ENCODE measurements at regions not wholly inside any gene's neighbourhood (a gene's known extent, or its start where the extent isn't known, plus 50 kb on each side); places are given as distances from the start of the nearest gene placed in this dataset.

DNA sequence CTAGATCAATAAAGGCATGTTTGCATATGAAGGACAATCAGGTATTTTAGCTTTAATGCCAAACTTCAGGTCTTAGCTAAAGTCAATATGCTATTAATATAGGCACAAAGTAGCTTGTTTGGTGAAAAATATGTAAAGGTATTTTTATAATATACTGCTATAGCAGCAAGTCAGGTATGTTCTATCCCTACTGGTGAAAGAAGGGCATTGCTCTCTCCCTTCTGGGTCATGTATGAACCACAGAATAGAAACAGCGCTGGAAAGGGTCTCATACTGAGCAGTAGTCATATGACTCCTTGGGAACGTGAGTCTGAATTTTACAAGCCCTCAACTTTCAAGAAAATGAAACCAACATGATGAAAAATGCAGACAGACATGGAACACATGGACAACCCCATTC lies 314.6 kb downstream of the GRIN2B start (continued):
- TF ChIP-seq ELF1 (IDR thresholded peaks at IDR 0.05) (no peak), FOXJ3 (CRISPR knock-in tag; IDR thresholded peaks at IDR 0.05) (no peak), NRF1 (IDR thresholded peaks at IDR 0.05; ENCODE audit: low read depth, low read length) (no peak), MEF2A (IDR thresholded peaks at IDR 0.05; ENCODE audit: borderline replicate concordance, low read depth) (no peak), TCF12 (IDR thresholded peaks at IDR 0.05) (no peak), YY1 (IDR thresholded peaks at IDR 0.05; ENCODE audit: low read depth) (no peak), NFIC (IDR thresholded peaks at IDR 0.05; ENCODE audit: borderline replicate concordance) (no peak), USF1 (IDR thresholded peaks at IDR 0.05; ENCODE audit: borderline replicate concordance, low read depth) (no peak), FOSL2 (IDR thresholded peaks at IDR 0.05; ENCODE audit: borderline replicate concordance, low read depth) (no peak), EZH2phosphoT487 (IDR thresholded peaks at IDR 0.05; ENCODE audit: borderline replicate concordance, low read depth) (no peak)

DNA sequence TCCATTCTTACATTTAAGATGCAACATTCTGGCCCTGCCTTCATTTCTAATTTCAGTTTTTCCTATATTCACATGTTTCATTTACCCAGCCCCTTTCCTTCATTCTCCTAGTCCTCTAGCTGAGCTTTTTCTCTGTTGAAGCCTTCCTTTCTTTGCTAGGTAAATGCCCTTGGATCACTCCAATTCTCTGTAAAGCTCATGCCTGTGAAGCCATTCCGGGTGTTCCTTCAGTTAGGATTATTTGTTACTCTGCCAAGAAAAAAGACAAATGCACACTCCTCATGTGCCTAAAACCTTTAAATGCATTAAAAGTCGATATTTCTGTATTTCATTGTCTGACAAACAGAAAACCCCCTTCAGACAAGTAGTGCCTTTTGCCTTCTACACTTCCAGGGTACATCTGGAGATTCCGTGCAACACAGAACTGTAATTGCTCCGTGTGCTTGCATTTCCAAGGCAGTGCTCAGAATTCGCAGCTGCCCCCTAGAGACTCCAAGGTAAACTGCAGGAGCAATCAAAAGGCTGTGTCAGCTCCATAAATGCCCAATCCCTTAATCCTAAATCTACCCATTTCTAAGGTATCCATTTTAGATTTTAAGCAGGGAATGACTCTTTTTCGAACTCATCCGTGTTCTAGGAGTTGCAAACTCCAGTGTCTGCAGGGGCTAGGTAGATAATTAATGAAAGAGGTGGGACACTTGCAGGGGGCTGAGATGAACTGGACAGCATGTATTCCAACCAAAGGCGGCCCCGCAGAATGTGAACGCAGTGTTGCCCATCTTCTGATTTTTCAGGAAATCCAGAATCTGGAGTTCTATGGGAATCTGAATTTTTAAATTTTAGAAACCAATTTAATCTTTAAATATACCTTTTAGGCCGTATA lies 320.2 kb downstream of the GRIN2B start:
- no peaks in the 10 kb centered on the region for H3K79me2 ChIP-seq (ENCODE audit: insufficient read depth)
- no peaks in the 10 kb centered on the region for H3K9me3 ChIP-seq
- peaks cover 8% of the 10 kb centered on the region; the same call in 1 of the 2 replicates for H3K27me3 ChIP-seq (ENCODE audit: insufficient read depth)
- ChIA-PET POLR2A (no interaction called here), CTCF (interaction anchor here (0.7 to 3.1 kb wide), 17 partner anchors 8 to 405 kb away, joined by 3 to 18 read pairs (median 4); no protein-coding TSS in a partner anchor)
- no peak overlapping the region; a peak in 1 of 4 replicates for H3K4me3 ChIP-seq (ENCODE audit: low read depth in 2 of 2, low read length in 1 of 2)
- no peaks in the 10 kb centered on the region for H3K36me3 ChIP-seq (replicated peaks in 1 of 2; ENCODE audit: control insufficient read depth in 1 of 2, insufficient read depth in 2 of 2, low read length in 1 of 2)
- DNase-seq, result peak; percentile 32
- no peaks in the 10 kb centered on the region for H3K4me1 ChIP-seq (ENCODE audit: control insufficient read depth in 1 of 2, insufficient read depth in 2 of 2, low read depth in 1 of 2, low read length in 1 of 2)
- no peaks in the 10 kb centered on the region for H4K20me1 ChIP-seq (ENCODE audit: insufficient read depth)
- H3K9ac ChIP-seq, result no peak overlapping the region
- WGBS (ENCODE audit: low lambda C conversion rate), result 33% methylated on average over 11 of the region's 11 CpGs
- no peaks in the 10 kb centered on the region for H3K9me2 ChIP-seq
- H3K4me2 ChIP-seq, result no peak overlapping the region
- H2AFZ ChIP-seq (ENCODE audit: low read depth), result no peak overlapping the region
- H3K27ac ChIP-seq (ENCODE audit: low read depth in 2 of 2, low read length in 1 of 2), result no peak overlapping the region
- H3F3A ChIP-seq (replicated peaks; ENCODE audit: insufficient read depth), result no peaks in the 10 kb centered on the region
- no peak for TF ChIP-seq CHD2 (IDR thresholded peaks at IDR 0.05; ENCODE audit: low read length, partially characterized antibody)
- TF ChIP-seq, protein P1, sequence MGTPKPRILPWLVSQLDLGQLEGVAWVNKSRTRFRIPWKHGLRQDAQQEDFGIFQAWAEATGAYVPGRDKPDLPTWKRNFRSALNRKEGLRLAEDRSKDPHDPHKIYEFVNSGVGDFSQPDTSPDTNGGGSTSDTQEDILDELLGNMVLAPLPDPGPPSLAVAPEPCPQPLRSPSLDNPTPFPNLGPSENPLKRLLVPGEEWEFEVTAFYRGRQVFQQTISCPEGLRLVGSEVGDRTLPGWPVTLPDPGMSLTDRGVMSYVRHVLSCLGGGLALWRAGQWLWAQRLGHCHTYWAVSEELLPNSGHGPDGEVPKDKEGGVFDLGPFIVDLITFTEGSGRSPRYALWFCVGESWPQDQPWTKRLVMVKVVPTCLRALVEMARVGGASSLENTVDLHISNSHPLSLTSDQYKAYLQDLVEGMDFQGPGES (IDR thresholded peaks at IDR 0.05; ENCODE audit: low read depth, low read length), result no peak
- TF ChIP-seq GATA2 (CRISPR knock-in tag; IDR thresholded peaks at IDR 0.05), result no peak
- no peak for TF ChIP-seq RCOR1 (IDR thresholded peaks at IDR 0.05; ENCODE audit: low read length)
- TF ChIP-seq, protein P2, sequence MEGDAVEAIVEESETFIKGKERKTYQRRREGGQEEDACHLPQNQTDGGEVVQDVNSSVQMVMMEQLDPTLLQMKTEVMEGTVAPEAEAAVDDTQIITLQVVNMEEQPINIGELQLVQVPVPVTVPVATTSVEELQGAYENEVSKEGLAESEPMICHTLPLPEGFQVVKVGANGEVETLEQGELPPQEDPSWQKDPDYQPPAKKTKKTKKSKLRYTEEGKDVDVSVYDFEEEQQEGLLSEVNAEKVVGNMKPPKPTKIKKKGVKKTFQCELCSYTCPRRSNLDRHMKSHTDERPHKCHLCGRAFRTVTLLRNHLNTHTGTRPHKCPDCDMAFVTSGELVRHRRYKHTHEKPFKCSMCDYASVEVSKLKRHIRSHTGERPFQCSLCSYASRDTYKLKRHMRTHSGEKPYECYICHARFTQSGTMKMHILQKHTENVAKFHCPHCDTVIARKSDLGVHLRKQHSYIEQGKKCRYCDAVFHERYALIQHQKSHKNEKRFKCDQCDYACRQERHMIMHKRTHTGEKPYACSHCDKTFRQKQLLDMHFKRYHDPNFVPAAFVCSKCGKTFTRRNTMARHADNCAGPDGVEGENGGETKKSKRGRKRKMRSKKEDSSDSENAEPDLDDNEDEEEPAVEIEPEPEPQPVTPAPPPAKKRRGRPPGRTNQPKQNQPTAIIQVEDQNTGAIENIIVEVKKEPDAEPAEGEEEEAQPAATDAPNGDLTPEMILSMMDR (IDR thresholded peaks at IDR 0.05), result peak; percentile 72
- no peak for TF ChIP-seq REST (IDR thresholded peaks at IDR 0.05; ENCODE audit: low read depth, low read length)
- TF ChIP-seq PBX3 (IDR thresholded peaks at IDR 0.05), result no peak
- no peak for TF ChIP-seq POLR2AphosphoS5 (IDR thresholded peaks at IDR 0.05; ENCODE audit: low read depth, low read length)
- peak; percentile 69 for TF ChIP-seq RAD21 (IDR thresholded peaks at IDR 0.05; ENCODE audit: low read length)
- no peak for TF ChIP-seq MAX (IDR thresholded peaks at IDR 0.05; ENCODE audit: low read depth)
- TF ChIP-seq SMC3 (IDR thresholded peaks at IDR 0.05; ENCODE audit: low read depth, low read length), result peak; percentile 42

Measured in SK-N-SH (cell line).